ENCODE measurements at regions not wholly inside any gene's neighbourhood (a gene's known extent, or its start where the extent isn't known, plus 50 kb on each side); places are given as distances from the start of the nearest gene placed in this dataset.

DNA sequence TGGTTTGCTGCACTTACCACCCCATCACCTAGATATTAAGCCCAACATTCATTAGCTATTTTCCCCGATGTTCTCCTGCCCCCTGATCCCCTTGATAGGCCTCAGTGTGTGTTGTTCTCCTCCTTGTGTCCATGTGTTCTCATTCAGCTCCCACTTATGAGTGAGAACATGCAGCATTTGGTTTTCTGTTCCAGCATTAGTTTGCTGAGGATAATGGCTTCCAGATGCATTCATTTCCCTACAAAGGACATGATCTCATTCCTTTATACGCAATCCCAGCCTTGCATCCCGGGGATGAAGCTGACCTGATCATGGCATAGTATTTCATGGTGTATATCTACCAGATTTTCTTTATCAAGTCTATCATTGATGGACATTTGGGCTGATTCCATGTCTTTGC, 99.0 kb upstream of the DCAF12L2 start:
- TF ChIP-seq, protein P1, sequence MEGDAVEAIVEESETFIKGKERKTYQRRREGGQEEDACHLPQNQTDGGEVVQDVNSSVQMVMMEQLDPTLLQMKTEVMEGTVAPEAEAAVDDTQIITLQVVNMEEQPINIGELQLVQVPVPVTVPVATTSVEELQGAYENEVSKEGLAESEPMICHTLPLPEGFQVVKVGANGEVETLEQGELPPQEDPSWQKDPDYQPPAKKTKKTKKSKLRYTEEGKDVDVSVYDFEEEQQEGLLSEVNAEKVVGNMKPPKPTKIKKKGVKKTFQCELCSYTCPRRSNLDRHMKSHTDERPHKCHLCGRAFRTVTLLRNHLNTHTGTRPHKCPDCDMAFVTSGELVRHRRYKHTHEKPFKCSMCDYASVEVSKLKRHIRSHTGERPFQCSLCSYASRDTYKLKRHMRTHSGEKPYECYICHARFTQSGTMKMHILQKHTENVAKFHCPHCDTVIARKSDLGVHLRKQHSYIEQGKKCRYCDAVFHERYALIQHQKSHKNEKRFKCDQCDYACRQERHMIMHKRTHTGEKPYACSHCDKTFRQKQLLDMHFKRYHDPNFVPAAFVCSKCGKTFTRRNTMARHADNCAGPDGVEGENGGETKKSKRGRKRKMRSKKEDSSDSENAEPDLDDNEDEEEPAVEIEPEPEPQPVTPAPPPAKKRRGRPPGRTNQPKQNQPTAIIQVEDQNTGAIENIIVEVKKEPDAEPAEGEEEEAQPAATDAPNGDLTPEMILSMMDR (conservative IDR thresholded peaks at IDR 0.05; ENCODE audit: low read length): no peak
- no peak for TF ChIP-seq EZH2phosphoT487 (IDR thresholded peaks at IDR 0.05; ENCODE audit: borderline replicate concordance, low read depth, low read length)
